ENCODE measurements at regions not wholly inside any gene's neighbourhood (a gene's known extent, or its start where the extent isn't known, plus 50 kb on each side); places are given as distances from the start of the nearest gene placed in this dataset.

DNA sequence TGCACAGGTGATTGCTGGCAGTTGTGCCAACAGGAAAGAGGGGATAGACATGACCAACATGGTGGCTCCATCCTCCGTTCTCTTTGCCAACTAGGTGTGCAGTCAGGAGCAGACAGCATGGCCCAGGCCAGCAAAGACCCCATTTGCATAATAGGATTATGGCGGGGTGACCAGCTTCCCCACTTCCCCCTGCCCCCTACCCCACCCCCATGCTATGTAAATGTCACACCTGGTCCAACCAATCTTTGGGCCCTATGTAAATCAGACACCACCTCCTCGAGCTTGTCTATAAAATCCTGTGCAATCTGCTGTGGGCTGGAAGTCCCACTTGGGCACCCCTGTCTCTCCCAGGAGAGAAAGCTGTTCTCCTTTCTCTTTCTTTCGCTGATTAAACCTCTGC lies 146.0 kb downstream of the SLC30A10 start:
- Histone ChIP-seq H3K9me2 (no peaks in the 10 kb centered on the region), H3K27ac (ENCODE audit: low read depth in 2 of 2, low read length in 1 of 2) (no peak overlapping the region), H3K27me3 (ENCODE audit: insufficient read depth) (no peaks in the 10 kb centered on the region), H3K9me3 (no peaks in the 10 kb centered on the region), H2AFZ (ENCODE audit: low read depth) (no peak overlapping the region), H3K79me2 (ENCODE audit: insufficient read depth) (no peaks in the 10 kb centered on the region), H4K20me1 (ENCODE audit: insufficient read depth) (no peaks in the 10 kb centered on the region), H3K36me3 (replicated peaks in 1 of 2; ENCODE audit: control insufficient read depth in 1 of 2, insufficient read depth in 2 of 2, low read length in 1 of 2) (no peaks in the 10 kb centered on the region), H3K4me3 (ENCODE audit: low read depth in 2 of 2, low read length in 1 of 2) (no peak overlapping the region), H3K4me1 (ENCODE audit: control insufficient read depth in 1 of 2, insufficient read depth in 2 of 2, low read depth in 1 of 2, low read length in 1 of 2) (peaks cover 0 to 13% of the 10 kb centered on the region in 2 experiments; a peak in 2 of 4 replicates), H3K4me2 (no peak overlapping the region), H3K9ac (no peak overlapping the region), H3F3A (replicated peaks; ENCODE audit: insufficient read depth) (no peaks in the 10 kb centered on the region)
- no peak for TF ChIP-seq RCOR1 (IDR thresholded peaks at IDR 0.05; ENCODE audit: low read length)
- TF ChIP-seq POLR2AphosphoS5 (IDR thresholded peaks at IDR 0.05; ENCODE audit: low read depth, low read length): no peak
- TF ChIP-seq TAF1 (IDR thresholded peaks at IDR 0.05; ENCODE audit: borderline replicate concordance, low read depth, low read length): no peak
- TF ChIP-seq SMC3 (IDR thresholded peaks at IDR 0.05; ENCODE audit: low read depth, low read length): no peak
- TF ChIP-seq, protein P1, sequence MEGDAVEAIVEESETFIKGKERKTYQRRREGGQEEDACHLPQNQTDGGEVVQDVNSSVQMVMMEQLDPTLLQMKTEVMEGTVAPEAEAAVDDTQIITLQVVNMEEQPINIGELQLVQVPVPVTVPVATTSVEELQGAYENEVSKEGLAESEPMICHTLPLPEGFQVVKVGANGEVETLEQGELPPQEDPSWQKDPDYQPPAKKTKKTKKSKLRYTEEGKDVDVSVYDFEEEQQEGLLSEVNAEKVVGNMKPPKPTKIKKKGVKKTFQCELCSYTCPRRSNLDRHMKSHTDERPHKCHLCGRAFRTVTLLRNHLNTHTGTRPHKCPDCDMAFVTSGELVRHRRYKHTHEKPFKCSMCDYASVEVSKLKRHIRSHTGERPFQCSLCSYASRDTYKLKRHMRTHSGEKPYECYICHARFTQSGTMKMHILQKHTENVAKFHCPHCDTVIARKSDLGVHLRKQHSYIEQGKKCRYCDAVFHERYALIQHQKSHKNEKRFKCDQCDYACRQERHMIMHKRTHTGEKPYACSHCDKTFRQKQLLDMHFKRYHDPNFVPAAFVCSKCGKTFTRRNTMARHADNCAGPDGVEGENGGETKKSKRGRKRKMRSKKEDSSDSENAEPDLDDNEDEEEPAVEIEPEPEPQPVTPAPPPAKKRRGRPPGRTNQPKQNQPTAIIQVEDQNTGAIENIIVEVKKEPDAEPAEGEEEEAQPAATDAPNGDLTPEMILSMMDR (IDR thresholded peaks at IDR 0.05): no peak
- TF ChIP-seq FOSL2 (IDR thresholded peaks at IDR 0.05; ENCODE audit: borderline replicate concordance, low read depth): no peak
- TF ChIP-seq, protein P2, sequence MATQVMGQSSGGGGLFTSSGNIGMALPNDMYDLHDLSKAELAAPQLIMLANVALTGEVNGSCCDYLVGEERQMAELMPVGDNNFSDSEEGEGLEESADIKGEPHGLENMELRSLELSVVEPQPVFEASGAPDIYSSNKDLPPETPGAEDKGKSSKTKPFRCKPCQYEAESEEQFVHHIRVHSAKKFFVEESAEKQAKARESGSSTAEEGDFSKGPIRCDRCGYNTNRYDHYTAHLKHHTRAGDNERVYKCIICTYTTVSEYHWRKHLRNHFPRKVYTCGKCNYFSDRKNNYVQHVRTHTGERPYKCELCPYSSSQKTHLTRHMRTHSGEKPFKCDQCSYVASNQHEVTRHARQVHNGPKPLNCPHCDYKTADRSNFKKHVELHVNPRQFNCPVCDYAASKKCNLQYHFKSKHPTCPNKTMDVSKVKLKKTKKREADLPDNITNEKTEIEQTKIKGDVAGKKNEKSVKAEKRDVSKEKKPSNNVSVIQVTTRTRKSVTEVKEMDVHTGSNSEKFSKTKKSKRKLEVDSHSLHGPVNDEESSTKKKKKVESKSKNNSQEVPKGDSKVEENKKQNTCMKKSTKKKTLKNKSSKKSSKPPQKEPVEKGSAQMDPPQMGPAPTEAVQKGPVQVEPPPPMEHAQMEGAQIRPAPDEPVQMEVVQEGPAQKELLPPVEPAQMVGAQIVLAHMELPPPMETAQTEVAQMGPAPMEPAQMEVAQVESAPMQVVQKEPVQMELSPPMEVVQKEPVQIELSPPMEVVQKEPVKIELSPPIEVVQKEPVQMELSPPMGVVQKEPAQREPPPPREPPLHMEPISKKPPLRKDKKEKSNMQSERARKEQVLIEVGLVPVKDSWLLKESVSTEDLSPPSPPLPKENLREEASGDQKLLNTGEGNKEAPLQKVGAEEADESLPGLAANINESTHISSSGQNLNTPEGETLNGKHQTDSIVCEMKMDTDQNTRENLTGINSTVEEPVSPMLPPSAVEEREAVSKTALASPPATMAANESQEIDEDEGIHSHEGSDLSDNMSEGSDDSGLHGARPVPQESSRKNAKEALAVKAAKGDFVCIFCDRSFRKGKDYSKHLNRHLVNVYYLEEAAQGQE (IDR thresholded peaks at IDR 0.05; ENCODE audit: low read depth, low read length): no peak
- no peak for TF ChIP-seq FOXJ3 (CRISPR knock-in tag; IDR thresholded peaks at IDR 0.05)
- TF ChIP-seq, protein P3, sequence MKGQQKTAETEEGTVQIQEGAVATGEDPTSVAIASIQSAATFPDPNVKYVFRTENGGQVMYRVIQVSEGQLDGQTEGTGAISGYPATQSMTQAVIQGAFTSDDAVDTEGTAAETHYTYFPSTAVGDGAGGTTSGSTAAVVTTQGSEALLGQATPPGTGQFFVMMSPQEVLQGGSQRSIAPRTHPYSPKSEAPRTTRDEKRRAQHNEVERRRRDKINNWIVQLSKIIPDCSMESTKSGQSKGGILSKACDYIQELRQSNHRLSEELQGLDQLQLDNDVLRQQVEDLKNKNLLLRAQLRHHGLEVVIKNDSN (IDR thresholded peaks at IDR 0.05; ENCODE audit: borderline replicate concordance, low read depth): no peak
- TF ChIP-seq NFIC (IDR thresholded peaks at IDR 0.05; ENCODE audit: borderline replicate concordance): no peak
- TF ChIP-seq MXI1 (IDR thresholded peaks at IDR 0.05; ENCODE audit: low read depth, low read length): no peak
- no peak for TF ChIP-seq YY1 (IDR thresholded peaks at IDR 0.05; ENCODE audit: low read depth)
- TF ChIP-seq IRF3 (IDR thresholded peaks at IDR 0.05; ENCODE audit: low read depth, low read length): no peak
- no peak for TF ChIP-seq EP300 (IDR thresholded peaks at IDR 0.05; ENCODE audit: borderline replicate concordance in 1 of 2, low read depth in 1 of 2, low read length in 1 of 2)
- TF ChIP-seq CHD2 (IDR thresholded peaks at IDR 0.05; ENCODE audit: low read length, partially characterized antibody): no peak
- no peak for TF ChIP-seq ZBTB33 (IDR thresholded peaks at IDR 0.05; ENCODE audit: borderline replicate concordance, low read depth)
- TF ChIP-seq ELF1 (IDR thresholded peaks at IDR 0.05): no peak
- no peak for TF ChIP-seq FOXM1 (IDR thresholded peaks at IDR 0.05; ENCODE audit: low read depth)
- TF ChIP-seq, protein P4, sequence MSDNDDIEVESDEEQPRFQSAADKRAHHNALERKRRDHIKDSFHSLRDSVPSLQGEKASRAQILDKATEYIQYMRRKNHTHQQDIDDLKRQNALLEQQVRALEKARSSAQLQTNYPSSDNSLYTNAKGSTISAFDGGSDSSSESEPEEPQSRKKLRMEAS (IDR thresholded peaks at IDR 0.05; ENCODE audit: low read depth): no peak
- no peak for TF ChIP-seq RAD21 (IDR thresholded peaks at IDR 0.05; ENCODE audit: low read length)
- WGBS (ENCODE audit: low lambda C conversion rate): 65% methylated on average over 4 of the region's 4 CpGs
- CTCF ChIA-PET: no interaction called here
- DNase-seq: no peak
- POLR2A ChIA-PET: no interaction called here

All from SK-N-SH (cell line).